Fibroblast of skin of left biceps (primary cell): ENCODE measurements at regions not wholly inside any gene's neighbourhood (a gene's known extent, or its start where the extent isn't known, plus 50 kb on each side); places are given as distances from the start of the nearest gene placed in this dataset.
A peak's percentile ranks its signal among the peaks of the same experiment; 100 is the strongest.
"Not testable (repeated sequence)": the region's sequence is repeated elsewhere in the genome, so short reads cannot be mapped to it uniquely, and the experiment has no call there.

Experiments used
- DNase-seq, 2 experiments: peaks; one replicate each; pipeline ENCODE4 v3.0.0-alpha.2; 2013; ENCODE audit warnings: low read depth in 2 of 2

DNA sequence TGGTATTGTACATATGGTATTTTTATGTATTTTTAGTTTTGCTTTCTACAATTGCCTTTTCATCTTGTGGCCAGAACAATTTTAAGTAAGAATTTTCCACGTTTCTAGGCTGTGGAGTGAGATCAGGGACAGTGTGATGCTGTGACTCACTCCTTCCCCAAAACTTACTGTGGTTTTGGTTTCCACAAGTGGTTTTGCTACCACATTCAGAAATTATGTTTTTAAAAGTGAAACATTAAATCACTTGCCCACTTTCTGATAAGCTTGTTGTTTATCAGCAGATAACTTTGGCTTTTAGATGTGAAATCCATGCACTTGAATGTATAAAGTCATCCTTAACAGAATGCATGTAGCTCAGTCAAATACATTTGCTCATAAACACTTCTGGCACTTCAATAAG, 192.2 kb upstream of the THRB start:
- peak in 1 of 2 experiments; percentile 47 for DNase-seq

DNA sequence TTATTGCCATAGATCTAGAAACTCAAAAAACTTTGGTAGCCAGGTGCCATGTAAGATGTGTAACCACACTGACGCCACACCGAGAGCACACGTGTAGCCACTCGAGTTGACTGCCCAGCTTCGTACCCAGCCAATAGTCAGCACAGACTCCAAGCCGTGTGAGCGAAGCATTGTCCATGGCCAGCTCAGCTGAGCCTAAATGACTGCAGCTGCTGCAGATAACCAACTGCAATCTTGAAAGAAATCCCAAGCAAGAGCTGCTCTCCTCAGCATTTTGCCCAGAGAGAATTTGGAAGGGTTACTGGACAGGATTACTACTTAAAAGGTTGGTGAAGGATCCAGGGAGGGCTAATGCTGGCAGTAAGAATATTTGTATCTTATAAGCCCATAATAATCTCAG, 193.0 kb upstream of the THRB start:
- DNase-seq, result no peak

DNA sequence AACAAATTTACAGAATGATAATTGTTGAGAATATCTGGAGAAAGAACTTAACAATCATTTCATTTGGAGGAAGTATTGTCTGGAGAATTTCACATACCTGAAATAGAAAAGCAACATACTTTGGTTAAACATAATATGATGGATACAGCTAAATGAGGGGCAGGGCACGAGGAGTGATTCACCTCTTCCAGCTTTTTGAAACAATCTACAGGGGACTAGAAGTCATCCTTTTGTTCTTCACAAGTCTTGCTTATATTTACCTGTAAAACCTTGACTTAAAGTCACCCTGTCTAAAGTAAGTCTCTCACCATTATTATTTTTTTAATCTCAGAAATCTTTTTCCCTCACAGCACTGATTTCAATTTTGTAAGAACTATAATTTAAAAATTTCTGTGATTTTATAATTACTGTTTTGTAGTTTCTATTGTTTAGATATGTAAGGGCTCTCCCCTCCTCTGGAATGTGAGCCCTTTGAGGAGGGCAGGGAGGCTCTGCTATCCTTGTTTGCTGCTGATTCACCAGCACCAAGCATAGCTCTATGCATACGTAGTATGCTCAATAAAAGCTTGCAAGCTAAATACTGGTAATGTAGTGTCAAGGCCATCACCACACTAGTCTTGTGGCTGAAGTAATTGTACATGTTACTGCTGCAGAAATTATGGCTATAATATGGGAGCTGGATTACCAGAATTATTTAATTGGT, 193.9 kb upstream of the THRB start:
- no peak for DNase-seq

DNA sequence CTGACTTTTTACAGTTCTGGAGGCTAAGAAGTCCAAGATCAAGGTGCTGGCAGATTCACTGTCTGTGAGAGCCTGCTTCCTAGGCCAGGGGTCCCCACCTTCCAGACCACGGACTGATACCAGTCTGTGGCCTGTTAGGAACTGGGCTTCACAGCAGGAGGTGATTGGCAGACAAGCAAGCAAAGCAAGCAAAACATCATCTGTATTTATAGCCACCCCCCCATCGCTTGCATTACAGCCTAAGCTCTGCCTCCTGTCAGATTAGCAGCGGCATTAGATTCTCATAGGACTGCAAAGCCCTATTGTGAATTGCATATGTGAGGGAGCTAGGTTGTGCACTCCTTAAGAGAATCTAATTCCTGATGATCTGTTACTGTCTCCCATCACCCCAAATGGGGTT, 194.7 kb upstream of the THRB start:
- no peak for DNase-seq

DNA sequence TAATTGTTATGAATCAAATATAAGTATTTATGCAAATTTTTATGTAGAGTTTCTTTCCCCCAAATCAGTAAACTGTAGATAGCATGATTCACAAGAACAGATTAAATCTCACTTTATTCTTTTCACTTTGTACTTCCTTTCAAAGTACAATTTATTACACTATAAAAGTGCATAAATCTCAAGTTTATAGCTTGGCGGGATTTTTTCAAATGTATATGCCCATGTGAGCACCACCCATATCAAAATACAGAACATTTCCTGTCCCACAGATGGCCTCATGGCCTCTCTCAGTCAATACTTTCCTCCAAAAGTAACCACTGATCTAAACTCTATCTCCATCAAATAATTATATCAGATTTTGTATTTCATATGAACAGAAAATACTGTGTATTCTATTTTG, 196.1 kb upstream of the THRB start:
- DNase-seq, result no peak

DNA sequence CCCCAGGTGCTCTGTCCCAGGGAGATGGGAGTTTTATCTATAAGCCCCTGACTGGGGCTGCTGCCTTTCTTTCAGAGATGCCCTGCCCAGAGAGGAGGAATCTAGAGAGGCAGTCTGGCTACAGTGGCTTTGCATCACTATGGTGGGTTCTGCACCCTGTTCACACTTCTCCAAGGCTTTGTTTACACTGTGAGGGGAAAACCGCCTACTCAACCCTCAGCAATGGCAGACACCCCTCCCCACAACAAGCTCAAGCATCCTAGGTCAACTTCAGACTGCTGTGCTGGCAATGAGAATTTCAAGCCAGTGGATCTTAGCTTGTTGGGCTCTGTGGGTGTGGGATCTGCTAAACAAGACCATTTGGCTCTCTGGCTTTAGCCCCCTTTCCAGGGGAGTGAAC, 204.4 kb upstream of the THRB start:
- DNase-seq, result not testable (repeated sequence)

DNA sequence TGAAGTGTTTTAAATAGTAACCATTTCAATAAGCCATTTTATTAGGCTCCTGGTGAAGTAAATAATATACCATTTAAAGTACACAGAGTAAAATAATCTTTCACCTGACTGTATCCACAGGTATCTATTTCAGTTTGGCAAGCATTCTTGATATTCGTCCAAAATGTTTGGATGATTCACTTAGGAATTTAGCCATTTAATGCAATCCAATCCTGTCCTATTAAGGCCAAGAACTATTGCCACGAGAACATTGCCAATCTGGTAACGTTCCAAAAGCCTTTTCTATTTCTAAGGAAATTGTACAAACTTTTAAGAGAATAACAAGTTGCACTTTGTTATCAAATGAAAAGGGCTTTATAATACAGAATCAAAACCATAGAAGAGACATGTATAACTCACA, 209.8 kb upstream of the THRB start:
- no peak for DNase-seq

DNA sequence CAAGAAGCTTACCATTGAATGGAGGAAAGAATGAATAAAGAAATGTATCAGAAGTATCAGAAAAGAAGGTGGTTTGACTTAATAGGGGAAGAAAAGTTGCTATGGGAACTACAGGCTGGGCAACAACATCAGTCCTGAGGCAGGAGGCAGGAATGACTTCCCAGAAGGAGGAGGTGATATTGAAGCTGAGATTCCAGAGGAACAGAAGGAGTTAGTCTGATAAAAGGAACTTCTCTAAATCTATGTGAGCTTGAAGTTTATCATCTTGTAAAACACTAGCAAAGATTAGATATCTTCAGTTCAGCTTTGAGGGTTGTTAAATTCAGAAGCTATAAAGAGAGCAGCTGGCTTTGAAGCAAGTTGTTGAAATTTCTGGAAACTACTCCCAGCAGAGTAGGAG, 213.3 kb upstream of the THRB start:
- DNase-seq, result no peak

DNA sequence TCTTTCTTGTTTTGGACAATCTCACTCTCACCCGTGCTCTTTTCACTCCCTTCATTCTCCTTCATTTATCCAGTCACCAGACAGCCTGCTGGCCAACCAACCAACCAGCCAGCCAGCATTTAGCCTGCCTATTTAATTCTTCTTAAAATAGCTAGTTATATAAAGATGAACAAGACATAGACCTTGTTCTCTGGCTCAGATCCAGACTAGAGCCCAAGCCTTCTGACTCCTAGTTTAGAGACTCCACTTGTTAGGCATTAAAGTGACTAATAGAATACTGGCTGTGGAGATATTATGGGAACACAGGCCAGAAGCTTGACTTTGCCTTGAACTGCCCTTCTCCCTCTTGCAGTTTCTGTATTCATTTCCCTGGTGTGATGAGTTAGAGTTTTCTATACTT, 215.3 kb upstream of the THRB start:
- no peak for DNase-seq

DNA sequence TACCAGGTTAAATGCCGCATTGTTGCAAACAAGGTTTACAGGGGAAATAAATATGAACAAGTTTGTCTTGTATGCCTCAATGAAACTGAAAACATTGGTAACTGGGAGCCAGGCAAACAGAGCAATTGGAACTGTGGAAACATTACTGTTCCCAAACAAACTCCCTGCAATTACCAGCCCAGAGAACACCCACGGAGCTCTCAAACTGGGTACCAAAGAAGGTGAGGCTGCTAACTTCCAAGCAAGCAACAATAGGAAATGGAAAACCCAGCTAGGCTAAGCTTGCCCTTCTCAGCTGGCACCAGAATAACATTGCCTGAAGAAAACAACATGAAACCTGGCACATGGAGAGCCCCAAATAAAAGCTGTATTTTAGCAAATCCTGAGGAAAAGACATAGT, 218.9 kb upstream of the THRB start:
- no peak for DNase-seq

DNA sequence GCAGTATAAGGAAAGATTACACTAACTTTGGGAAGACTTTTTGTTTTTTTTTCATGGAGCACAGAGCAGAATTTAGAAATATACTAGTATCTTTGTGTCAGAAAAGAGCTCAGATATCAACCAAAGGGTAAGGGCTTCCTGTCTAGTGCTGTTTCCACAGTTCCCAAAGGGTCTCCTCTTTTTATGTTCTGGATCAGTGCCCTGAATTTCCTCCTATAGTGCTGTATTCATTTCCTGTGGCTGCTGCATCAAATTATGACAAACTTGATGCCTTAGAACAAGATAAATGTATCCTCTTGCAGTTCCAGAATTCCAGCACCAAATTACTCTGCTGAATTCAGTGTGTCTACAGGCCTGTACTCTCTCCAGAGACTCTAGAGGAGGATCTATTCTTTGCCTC, 219.8 kb upstream of the THRB start:
- DNase-seq, result no peak

DNA sequence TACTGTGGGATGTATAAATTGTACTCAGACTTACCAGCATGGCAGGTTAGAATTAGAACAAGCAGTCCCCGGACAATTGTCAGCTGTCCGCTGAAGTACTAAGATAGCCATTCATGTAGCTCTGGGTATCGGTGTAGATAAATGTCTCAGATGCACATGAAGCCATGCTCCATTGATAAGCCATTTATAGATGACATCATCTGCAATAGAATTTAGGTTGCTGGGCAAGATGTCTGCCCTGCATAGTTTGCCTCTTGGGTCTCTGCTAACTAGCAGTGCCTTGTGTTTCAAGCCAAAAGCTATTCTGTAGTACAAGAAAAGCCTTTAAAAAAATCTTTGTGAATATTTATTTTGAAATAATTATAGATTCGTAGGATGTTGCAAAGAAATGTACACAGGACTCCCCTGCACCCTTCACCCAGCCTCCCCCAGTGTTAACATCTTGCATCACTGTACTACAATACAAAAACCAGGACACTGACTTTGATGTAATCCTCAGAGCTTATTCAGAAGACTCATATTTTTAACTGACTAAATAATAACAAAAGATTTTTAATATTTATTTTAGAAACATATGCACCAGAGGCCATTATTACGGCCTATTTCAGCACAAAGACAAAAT, 220.6 kb upstream of the THRB start:
- DNase-seq, result no peak

DNA sequence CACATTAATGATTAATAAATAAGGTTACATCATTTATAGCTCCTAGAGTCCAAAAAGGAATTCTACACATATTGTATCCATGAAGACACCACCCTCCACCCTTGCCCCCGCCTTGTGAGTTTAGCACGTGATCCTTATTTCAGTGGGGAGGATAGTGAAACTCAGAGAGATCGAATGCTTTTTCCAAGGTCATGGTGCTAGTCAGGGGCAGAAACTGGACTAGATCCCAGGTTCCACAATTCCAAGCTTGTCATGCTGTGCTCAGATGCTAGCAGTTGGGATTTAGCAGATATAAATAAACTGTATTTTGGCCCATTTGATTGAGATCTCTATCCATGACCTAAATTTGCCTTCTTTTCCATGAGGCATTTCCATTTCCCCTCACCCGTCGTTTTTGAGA, 227.4 kb upstream of the THRB start:
- no peak for DNase-seq

DNA sequence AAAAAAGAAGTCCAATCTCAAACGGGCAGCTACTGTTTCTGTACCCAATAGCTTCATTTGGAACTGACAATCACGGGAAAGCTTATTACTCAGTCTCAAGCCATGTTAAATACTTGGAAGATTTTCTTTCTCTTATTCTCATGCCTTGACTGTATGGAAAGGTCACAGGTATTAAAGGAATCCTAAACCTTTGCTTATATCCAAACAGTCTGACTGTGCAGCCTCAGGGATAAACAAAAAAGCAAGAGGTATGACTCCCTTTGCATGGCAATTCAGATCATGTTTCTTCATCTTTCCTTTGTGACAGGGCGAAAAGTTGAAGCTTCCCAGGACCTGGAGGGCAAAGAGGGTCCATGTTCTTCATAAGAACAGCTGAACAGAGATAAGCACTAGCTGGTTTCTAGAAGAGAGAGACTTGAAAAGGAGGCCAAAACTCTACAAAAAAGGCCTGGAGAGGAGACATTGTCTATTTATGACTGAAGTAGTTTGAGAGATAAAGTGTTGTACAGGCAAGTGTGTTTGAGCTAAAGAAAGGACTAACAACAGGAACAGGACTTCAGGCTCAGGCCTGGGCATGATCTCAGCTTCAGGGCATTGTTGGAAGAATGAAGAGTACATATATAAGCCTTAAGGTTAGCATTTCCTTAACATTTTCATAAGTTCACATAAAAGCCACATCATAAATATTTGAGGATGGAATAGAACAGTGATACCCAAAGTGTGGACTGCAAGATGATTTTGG, 231.0 kb upstream of the THRB start:
- DNase-seq, result no peak

DNA sequence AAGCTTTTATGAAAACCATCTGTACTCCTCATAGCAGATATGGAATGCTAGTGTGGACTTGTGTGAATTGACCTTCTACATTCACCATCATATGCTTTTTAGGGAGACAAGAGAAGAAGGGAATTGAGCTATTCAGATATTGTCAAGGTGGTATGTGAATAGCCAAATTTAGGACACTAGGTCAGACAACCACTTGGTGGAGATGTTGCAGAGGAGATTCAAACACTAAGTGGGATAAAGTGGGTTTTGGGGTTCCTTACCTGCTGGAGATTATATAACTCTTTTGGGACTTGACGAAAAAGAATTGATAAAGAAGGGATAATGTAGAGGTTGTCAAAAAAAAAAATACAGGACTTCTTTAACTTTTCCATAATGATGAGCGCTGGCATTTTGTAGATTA, 231.8 kb upstream of the THRB start:
- no peak for DNase-seq

DNA sequence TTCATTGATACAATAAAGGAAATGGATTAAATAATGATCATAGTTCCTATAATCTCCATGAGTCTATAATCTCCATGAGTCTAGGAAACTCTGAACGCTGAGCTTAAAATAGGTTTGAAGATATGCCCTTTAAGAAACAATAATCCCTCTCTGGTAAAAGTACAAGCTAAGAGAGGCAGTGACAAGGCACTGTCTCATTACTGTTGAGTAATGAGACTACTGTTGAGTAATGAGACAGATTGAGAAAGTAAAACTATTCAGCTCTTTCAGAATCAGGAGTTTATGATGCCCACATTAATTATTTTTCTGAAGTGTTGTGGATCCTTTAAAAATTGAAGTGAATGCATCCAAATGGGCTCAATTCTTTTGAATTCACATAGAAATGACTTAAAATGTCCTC, 235.5 kb upstream of the THRB start:
- no peak for DNase-seq

DNA sequence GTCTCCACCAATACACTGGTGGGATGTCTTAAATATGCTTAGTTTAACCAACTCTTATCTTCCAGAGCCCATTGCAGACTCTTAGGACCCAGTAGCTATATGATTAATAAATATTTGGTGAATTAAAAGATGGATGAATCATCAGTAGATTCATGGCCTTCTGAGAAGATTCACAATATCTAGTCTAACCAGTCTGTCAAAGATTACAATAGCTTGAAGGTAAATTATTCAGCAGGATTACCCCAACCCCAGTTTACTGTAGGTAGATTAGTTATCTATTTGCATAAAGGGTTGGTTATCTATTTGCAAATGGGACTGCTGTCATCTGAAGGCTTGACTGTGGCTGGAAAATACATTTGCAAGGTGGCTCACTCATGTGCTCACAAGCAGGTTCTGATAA, 239.4 kb upstream of the THRB start:
- DNase-seq, result no peak

DNA sequence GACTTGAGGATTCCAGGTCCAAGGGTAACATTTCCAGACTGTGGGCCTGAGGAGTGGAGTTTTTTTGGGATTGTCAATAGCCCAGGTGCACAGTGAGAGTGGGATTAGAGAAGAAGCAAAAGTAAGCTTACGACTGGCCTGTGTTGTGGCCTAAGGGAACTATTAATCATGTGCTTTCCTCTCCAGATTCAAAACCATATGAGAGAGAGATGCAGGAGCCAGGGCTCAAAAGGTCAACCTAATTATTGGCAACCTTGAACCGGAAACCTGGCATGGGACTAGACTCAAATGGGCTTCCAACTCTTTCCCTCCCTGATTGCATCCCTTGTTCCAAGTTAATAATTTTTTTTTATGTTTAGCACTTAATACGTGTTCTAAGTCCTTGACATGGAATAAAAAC, 242.1 kb upstream of the THRB start:
- DNase-seq, result no peak

DNA sequence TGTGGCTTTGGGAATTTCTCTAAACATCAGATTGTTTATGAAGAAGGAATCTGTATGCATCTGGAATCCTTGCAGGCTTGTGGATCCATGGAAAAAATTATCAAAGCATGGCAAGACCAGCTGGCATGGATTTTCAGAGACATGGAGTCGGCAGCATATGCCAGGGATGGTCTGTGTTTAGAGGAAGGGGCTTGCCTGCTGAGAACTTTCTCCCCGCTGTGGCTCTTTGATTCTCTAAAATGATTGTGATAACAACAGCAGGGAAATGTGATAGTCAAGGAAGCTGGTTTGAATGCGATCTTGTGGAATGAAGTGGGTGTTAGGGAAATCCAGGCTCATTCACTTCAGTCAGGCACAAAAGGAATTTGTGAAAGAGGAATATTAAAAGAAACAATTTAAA, 245.7 kb upstream of the THRB start:
- DNase-seq, result no peak

DNA sequence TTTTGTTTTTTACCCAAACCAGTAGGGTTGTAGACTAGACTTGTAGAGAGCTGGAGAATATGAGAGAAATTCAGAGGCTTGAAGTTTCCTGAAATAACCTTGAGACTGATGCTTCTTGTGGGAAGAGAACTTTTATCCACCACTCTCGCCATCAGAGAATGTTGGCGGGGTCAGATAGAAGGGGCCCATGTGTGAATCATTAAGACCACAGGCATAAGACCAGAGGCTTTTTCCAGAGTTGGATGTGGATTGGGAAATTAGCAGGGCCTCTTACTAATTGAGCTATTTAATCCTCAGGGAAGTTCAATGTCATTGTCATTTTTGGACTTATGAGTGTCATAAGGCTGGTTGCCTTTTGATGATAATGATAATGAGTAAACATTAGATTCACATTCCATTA, 246.9 kb upstream of the THRB start:
- no peak for DNase-seq

DNA sequence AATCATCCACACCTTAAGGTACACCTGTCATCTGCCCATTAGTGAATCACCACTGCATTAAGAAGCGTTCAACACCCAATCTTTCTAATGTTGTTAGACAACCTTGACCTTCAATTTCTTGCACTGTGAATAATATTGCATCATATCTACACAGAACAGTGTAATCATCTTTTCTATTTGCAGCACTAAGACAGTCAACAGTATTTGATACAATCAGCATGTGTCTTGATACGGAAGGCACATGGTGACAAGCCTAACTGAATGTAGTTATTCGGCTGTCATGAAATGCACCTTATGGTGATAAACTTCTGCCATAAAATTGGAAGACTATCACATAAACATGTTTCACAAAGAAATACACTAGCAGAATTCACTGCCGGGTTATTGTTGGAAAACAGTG, 253.9 kb upstream of the THRB start:
- DNase-seq, result no peak

DNA sequence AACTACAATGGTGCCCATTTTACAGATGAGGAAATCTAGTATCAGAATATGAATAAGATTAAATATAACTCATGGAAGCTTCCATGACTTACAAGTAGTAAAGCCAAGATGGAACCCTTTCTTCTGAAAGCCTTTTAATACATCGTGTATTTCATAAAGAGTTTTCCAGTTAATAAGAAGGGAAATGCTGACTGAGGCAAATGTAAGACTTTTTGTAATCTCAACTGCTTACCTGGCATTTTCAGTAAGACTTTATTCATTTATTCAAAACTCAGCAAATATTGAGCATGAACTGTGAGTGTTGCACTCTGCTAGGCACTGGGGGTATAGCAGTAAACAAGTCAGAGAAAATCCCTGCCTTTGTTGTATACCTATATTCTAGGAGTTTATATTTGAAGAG, 256.4 kb upstream of the THRB start:
- DNase-seq, result no peak

DNA sequence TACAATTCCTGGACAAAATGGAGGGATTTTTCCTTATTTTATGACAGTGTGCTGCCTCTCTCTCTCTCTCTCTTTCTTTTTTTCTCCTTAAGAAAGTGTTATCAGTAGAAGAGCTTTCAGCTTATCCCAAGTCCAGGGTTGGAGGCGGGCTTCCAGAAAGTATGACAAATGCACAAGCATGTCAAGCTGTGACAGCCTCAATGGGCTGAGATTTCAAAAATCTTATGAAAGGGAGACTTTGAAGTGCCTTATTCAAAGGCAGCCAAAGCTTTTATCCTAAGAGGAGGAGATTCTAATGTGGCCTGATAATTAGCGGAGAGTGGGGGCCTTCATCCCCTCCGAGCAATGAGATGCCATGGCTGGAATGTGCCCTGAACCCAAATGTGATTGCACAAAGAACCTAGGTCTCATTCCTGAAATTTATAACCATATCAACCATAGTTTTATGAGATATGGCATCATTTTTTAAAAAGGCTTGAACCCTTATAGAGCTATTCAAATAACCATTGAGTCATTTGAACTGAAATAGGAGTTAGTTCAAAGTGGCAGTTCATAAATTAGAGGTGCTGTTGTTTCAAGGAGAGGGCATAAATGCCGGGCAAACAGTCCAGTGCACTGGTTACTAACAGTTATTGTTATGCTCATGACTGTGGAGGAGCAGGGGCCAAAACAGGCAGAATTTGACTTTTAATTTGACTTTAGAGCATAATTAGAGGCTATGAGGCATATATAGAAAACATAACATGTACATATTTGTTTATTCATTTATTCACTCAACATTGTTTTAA, 261.6 kb upstream of the THRB start:
- DNase-seq, result no peak
